Uterus (tissue), 3 donors: ENCODE measurements at regions not wholly inside any gene's neighbourhood (a gene's known extent, or its start where the extent isn't known, plus 50 kb on each side); places are given as distances from the start of the nearest gene placed in this dataset.

ENCODE experiments used
- DNase-seq, 2 donors: peaks; one replicate each; pipeline ENCODE4 v3.0.0-alpha.2; 2019 to 2020
- H3K27ac ChIP-seq, 2 donors: fragments of 200-600 bp; sonication (generic); 1 replicate in 1 of 2; 2 replicates in 1 of 2; pipeline ENCODE4 v1.5.1; 2016 to 2018
- H3K27me3 ChIP-seq, 2 donors: fragments of 200-600 bp; sonication (generic); one replicate each; pipeline ENCODE4 v1.5.1; 2018 to 2019; ENCODE audit warnings: control low read depth in 1 of 2
- H3K36me3 ChIP-seq, 2 donors: fragments of 200-600 bp; sonication (generic); one replicate each; pipeline ENCODE4 v1.5.1; 2019; ENCODE audit warnings: control low read depth in 1 of 2
- H3K4me1 ChIP-seq, 2 donors: fragments of 200-600 bp; sonication (generic); one replicate each; pipeline ENCODE4 v1.5.1; 2018 to 2019; ENCODE audit warnings: control low read depth in 1 of 2
- H3K4me3 ChIP-seq, 2 donors: fragments of 200-600 bp; sonication (generic); 1 replicate in 1 of 2; 2 replicates in 1 of 2; pipeline ENCODE4 v1.5.1; 2018 to 2019; ENCODE audit warnings: mild to moderate bottlenecking in 1 of 2
- H3K9me3 ChIP-seq, 2 donors: fragments of 200-600 bp; sonication (generic); one replicate each; pipeline ENCODE4 v1.5.1; 2019; ENCODE audit warnings: control low read depth in 1 of 2
- CTCF ChIP-seq, 4 experiments: fragments of 200-600 bp in 2 of 4; fragments of 450-650 bp in 2 of 4; sonication (generic) in 2 of 4; IDR thresholded peaks; one replicate each; pipeline ENCODE4 v1.5.1; 2016 to 2019; ENCODE audit warnings: antibody characterized with exemption in 4 of 4, mild to moderate bottlenecking in 2 of 4, moderate library complexity in 1 of 4
- POLR2A ChIP-seq, 2 donors: fragments of 450-650 bp; IDR thresholded peaks; one replicate each; pipeline ENCODE4 v1.6.1; 2016; ENCODE audit warnings: antibody characterized with exemption in 2 of 2, mild to moderate bottlenecking in 1 of 2, moderate library complexity in 1 of 2
- intact Hi-C: fragments of 100-400 bp; cut with DNase I; formaldehyde crosslinking; loops from one replicate; pipeline ENCODE4 v1.15.1; 2023; ENCODE audit warnings: low total_unique reads
- donor health status: DM: yes; HTN: yes; CAD: no.

- Histone ChIP-seq H3K36me3 (no peaks in the 10 kb centered on the region), H3K27me3 (no peaks in the 10 kb centered on the region), H3K4me3 (no peak overlapping the region), H3K9me3 (no peaks in the 10 kb centered on the region), H3K27ac (no peak overlapping the region), H3K4me1 (no peaks in the 10 kb centered on the region)
- TF ChIP-seq CTCF (IDR thresholded peaks at IDR 0.05) (no peak), POLR2A (IDR thresholded peaks at IDR 0.05) (no peak)
- peak in 1 of 2 donors; percentile 6 for DNase-seq
- intact Hi-C loops = no loop called here
Measured at GRCh38 chr9:24738421-24738961, 192.8 kb upstream of the IZUMO3 start.

- TF ChIP-seq POLR2A (IDR thresholded peaks at IDR 0.05) (no peak), CTCF (IDR thresholded peaks at IDR 0.05) (no peak)
- H3K9me3 ChIP-seq = no peaks in the 10 kb centered on the region
- no peaks in the 10 kb centered on the region for H3K36me3 ChIP-seq
- DNase-seq = no peak
- no peaks in the 10 kb centered on the region for H3K4me1 ChIP-seq
- H3K27me3 ChIP-seq = no peaks in the 10 kb centered on the region
- no peak overlapping the region for H3K4me3 ChIP-seq
- intact Hi-C loops = no loop called here
- no peak overlapping the region for H3K27ac ChIP-seq
Measured at GRCh38 chr9:24731754-24732153, 186.1 kb upstream of the IZUMO3 start.

GRCh38 chr9:24721621-24722020 is 175.9 kb upstream of the IZUMO3 start:
- intact Hi-C loops = no loop called here
- TF ChIP-seq CTCF (IDR thresholded peaks at IDR 0.05) = no peak
- TF ChIP-seq POLR2A (IDR thresholded peaks at IDR 0.05) = no peak
- no peaks in the 10 kb centered on the region for H3K9me3 ChIP-seq
- H3K27me3 ChIP-seq = no peaks in the 10 kb centered on the region
- no peak overlapping the region for H3K27ac ChIP-seq
- no peak overlapping the region for H3K4me3 ChIP-seq
- H3K36me3 ChIP-seq = no peaks in the 10 kb centered on the region
- no peaks in the 10 kb centered on the region for H3K4me1 ChIP-seq
- no peak for DNase-seq

GRCh38 chr9:24712206-24712605 is 166.5 kb upstream of the IZUMO3 start:
- intact Hi-C loops = no loop called here
- H3K27me3 ChIP-seq = no peaks in the 10 kb centered on the region
- H3K4me3 ChIP-seq = no peak overlapping the region
- no peaks in the 10 kb centered on the region for H3K4me1 ChIP-seq
- H3K36me3 ChIP-seq = no peaks in the 10 kb centered on the region
- no peak for DNase-seq
- H3K27ac ChIP-seq = no peak overlapping the region
- H3K9me3 ChIP-seq = no peaks in the 10 kb centered on the region
- TF ChIP-seq POLR2A (IDR thresholded peaks at IDR 0.05) = no peak
- TF ChIP-seq CTCF (IDR thresholded peaks at IDR 0.05) = no peak

- Histone ChIP-seq H3K4me1 (no peaks in the 10 kb centered on the region), H3K4me3 (no peak overlapping the region), H3K27ac (no peak overlapping the region), H3K27me3 (no peaks in the 10 kb centered on the region), H3K36me3 (no peaks in the 10 kb centered on the region), H3K9me3 (no peaks in the 10 kb centered on the region)
- intact Hi-C loops = no loop called here
- no peak for DNase-seq
- TF ChIP-seq CTCF (IDR thresholded peaks at IDR 0.05) = no peak
- TF ChIP-seq POLR2A (IDR thresholded peaks at IDR 0.05) = no peak
Measured at GRCh38 chr9:24708814-24709213, 163.1 kb upstream of the IZUMO3 start.
